Ovary (tissue), 7 donors: ENCODE measurements at regions not wholly inside any gene's neighbourhood (a gene's known extent, or its start where the extent isn't known, plus 50 kb on each side); places are given as distances from the start of the nearest gene placed in this dataset.
A peak's percentile ranks its signal among the peaks of the same experiment; 100 is the strongest.

Experiments
- DNase-seq, 5 donors: peaks; one replicate each; pipeline ENCODE4 v3.0.0-alpha.2; 2019 to 2020
- H3K27ac ChIP-seq, 2 donors: fragments of 200-600 bp; one replicate each; pipeline versions ENCODE4 v1.5.1 to v1.8.0; 2019 to 2022
- H3K27me3 ChIP-seq: fragments of 200-600 bp; one replicate; pipeline ENCODE4 v1.8.0; 2022
- H3K36me3 ChIP-seq: fragments of 200-600 bp; sonication (generic); one replicate; pipeline ENCODE4 v1.5.1; 2019
- H3K4me1 ChIP-seq: one replicate; pipeline ENCODE4 v1.8.1; 2013; ENCODE audit warnings: mild to moderate bottlenecking, moderate library complexity; ENCODE audit not compliant: insufficient read depth
- H3K4me3 ChIP-seq: fragments of 200-600 bp; sonication (generic); one replicate; pipeline ENCODE4 v1.5.1; 2017
- H3K9me3 ChIP-seq, 2 donors: fragments of 200-600 bp in 1 of 2; sonication (generic) in 1 of 2; one replicate each; pipeline versions ENCODE4 v1.5.1 to v1.8.1; 2013 to 2019; ENCODE audit warnings: mild to moderate bottlenecking in 1 of 2, moderate library complexity in 1 of 2
- CTCF ChIP-seq, 3 donors: fragments of 450-650 bp in 2 of 3; fragments of 200-600 bp in 1 of 3; IDR thresholded peaks; one replicate each; pipeline versions ENCODE4 v1.5.1 to v1.8.0; 2016 to 2022; ENCODE audit warnings: antibody characterized with exemption in 3 of 3, mild to moderate bottlenecking in 1 of 3
- EP300 ChIP-seq: sonication (generic); formaldehyde crosslinking; IDR thresholded peaks from one replicate; pipeline ENCODE4 v1.6.1; 2017; ENCODE audit warnings: antibody characterized with exemption
- POLR2A ChIP-seq: fragments of 450-650 bp; IDR thresholded peaks from one replicate; pipeline ENCODE4 v1.6.1; 2017; ENCODE audit warnings: antibody characterized with exemption, mild to moderate bottlenecking, moderate library complexity
- WGBS, 3 donors: extraction: QIAGEN DNeasy Blood & Tissue Kit in 1 of 3; methylation state at CpG; one replicate each; pipeline versions ENCODE4 v1.1.5 to v1.1.7; 2013 to 2017; 5-methylcytosine and 5-hydroxymethylcytosine counted together
- intact Hi-C, 4 donors: fragments of 100-400 bp; cut with DNase I; formaldehyde crosslinking; loops; one replicate each; pipeline versions ENCODE4 v1.11.0 to v1.15.1; 2022 to 2023
- donor health status: DM: no; HTN: no; CAD: no; lungs with moderate emphysema.
- donor health status: DM: no; HTN: no; CAD: no.
- donor health status: Bipolar disorder and iron deficiency.
- donor health status: DM: no; HTN: no; CAD: no.
- donor health status: DM: yes; HTN: yes; CAD: no.

- 86 to 89% (median 88%) methylated on average over 15 of the region's 15 CpGs for WGBS, 3 donors
- TF ChIP-seq CTCF (IDR thresholded peaks at IDR 0.05) (no peak), EP300 (no peak), POLR2A (no peak)
- H3K4me3 ChIP-seq, result no peak overlapping the region
- no peaks in the 10 kb centered on the region for H3K9me3 ChIP-seq
- no peaks in the 10 kb centered on the region for H3K27me3 ChIP-seq
- H3K36me3 ChIP-seq, result no peaks in the 10 kb centered on the region
- DNase-seq, result no peak
- H3K27ac ChIP-seq, result no peak overlapping the region
- H3K4me1 ChIP-seq, result no peaks in the 10 kb centered on the region
- intact Hi-C loops, result loop anchor here (5.0 to 10.0 kb wide), 3 partner anchors 45 to 238 kb away; no protein-coding TSS in a partner anchor
These were observed 121.6 kb upstream of the TRIM2 start for GRCh38 chr4:153082322-153083301.

DNA sequence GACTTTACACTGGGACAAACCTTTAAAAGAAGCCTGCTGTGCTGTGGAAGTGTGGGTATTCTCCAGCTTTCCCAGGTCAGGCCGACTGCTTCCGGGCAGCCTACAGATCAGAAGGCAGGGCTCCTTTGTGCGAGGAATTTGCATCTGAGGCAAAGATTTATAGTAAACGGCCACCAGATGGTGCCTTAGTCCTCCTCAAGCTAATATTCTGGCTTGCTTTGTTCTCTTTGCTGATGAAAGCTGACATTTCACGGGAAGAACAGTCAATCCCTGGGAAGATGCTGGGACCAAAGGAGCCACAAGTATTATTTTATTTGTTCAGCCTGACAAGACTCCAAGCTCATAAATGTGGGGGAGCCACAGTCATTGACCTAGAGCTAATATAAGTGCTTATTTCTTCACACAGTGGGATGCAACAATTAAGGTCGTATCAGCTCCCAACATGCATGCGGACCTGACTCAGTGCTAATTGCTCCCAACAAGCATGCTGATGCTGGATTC lies 120.7 kb upstream of the TRIM2 start:
- 11 to 14% (median 12%) methylated on average over 7 of the region's 7 CpGs for WGBS, 3 donors
- Histone ChIP-seq H3K36me3 (no peaks in the 10 kb centered on the region), H3K9me3 (no peaks in the 10 kb centered on the region), H3K27me3 (no peaks in the 10 kb centered on the region), H3K4me1 (no peaks in the 10 kb centered on the region), H3K4me3 (no peak overlapping the region), H3K27ac (no peak overlapping the region)
- DNase-seq, result peak in 4 of 5 donors; percentile 23 to 40 (median 36)
- intact Hi-C loops, result loop anchor here (5.0 to 10.0 kb wide), 3 partner anchors 44 to 239 kb away; no protein-coding TSS in a partner anchor
- TF ChIP-seq POLR2A (no peak), CTCF (IDR thresholded peaks at IDR 0.05) (peak in 2 of 3 donors; percentile 30), EP300 (no peak)

GRCh38 chr4:153084224-153084979 lies 119.8 kb upstream of the TRIM2 start:
- H3K9me3 ChIP-seq, result no peaks in the 10 kb centered on the region
- no peaks in the 10 kb centered on the region for H3K27me3 ChIP-seq
- no peaks in the 10 kb centered on the region for H3K36me3 ChIP-seq
- H3K4me3 ChIP-seq, result no peak overlapping the region
- intact Hi-C loops, result loop anchor here (2.0 to 10.0 kb wide), 4 partner anchors 43 to 240 kb away; no protein-coding TSS in a partner anchor
- WGBS, 3 donors, result 86 to 91% (median 87%) methylated on average over 15 of the region's 15 CpGs
- TF ChIP-seq POLR2A (no peak), CTCF (IDR thresholded peaks at IDR 0.05) (no peak), EP300 (no peak)
- DNase-seq, result no peak
- no peak overlapping the region for H3K27ac ChIP-seq
- H3K4me1 ChIP-seq, result no peaks in the 10 kb centered on the region

- Histone ChIP-seq H3K27ac (no peak overlapping the region), H3K36me3 (no peaks in the 10 kb centered on the region), H3K9me3 (no peaks in the 10 kb centered on the region), H3K4me3 (no peak overlapping the region), H3K4me1 (no peaks in the 10 kb centered on the region), H3K27me3 (no peaks in the 10 kb centered on the region)
- DNase-seq, result peak; percentile 49 to 81 (median 70)
- 10 to 14% (median 13%) methylated on average over 11 of the region's 11 CpGs for WGBS, 3 donors
- intact Hi-C loops, result loop anchor here (2.0 to 10.0 kb wide), 4 partner anchors 42 to 240 kb away; no protein-coding TSS in a partner anchor
- TF ChIP-seq POLR2A (no peak), CTCF (IDR thresholded peaks at IDR 0.05) (peak; percentile 68 to 78 (median 70)), EP300 (no peak)
These were observed 119.1 kb upstream of the TRIM2 start for GRCh38 chr4:153084980-153085630.
